H9 (cell line): ENCODE measurements at regions not wholly inside any gene's neighbourhood (a gene's known extent, or its start where the extent isn't known, plus 50 kb on each side); places are given as distances from the start of the nearest gene placed in this dataset.

Source experiments
- DNase-seq: peaks from one replicate; pipeline ENCODE4 v3.0.0-alpha.2; 2017
- H2AFZ ChIP-seq: one replicate; pipeline ENCODE4 v1.6.1; 2013; ENCODE audit warnings: mild to moderate bottlenecking, low read length, control low read depth, moderate library complexity
- H2AK5ac ChIP-seq: 2 replicates; pipeline ENCODE4 v1.6.1; 2013; ENCODE audit warnings: low read length, control low read depth, mixed read lengths; ENCODE audit not compliant: insufficient read length
- H2BK120ac ChIP-seq: one replicate; pipeline ENCODE4 v1.6.1; 2013; ENCODE audit warnings: low read depth, mild to moderate bottlenecking, low read length, control low read depth, inconsistent platforms; ENCODE audit not compliant: poor library complexity, severe bottlenecking
- H2BK12ac ChIP-seq: 2 replicates; pipeline ENCODE4 v1.6.1; 2013; ENCODE audit warnings: low read length, control low read depth, mixed read lengths, low read depth; ENCODE audit not compliant: insufficient read length
- H2BK15ac ChIP-seq: 2 replicates; pipeline ENCODE4 v1.6.1; 2013; ENCODE audit warnings: low read depth, low read length, control low read depth
- H2BK20ac ChIP-seq: one replicate; pipeline ENCODE4 v1.6.1; 2013; ENCODE audit warnings: low read depth, mild to moderate bottlenecking, low read length, control low read depth, inconsistent platforms; ENCODE audit not compliant: poor library complexity, severe bottlenecking
- H2BK5ac ChIP-seq: 2 replicates; pipeline ENCODE4 v1.6.1; 2013; ENCODE audit warnings: low read length, control low read depth, mixed read lengths; ENCODE audit not compliant: insufficient read length
- H3K14ac ChIP-seq: 2 replicates; pipeline ENCODE4 v1.6.1; 2013; ENCODE audit warnings: low read length, control low read depth; ENCODE audit not compliant: insufficient read depth
- H3K18ac ChIP-seq: 2 replicates; pipeline ENCODE4 v1.6.1; 2013; ENCODE audit warnings: low read depth, mild to moderate bottlenecking, mixed read lengths, low read length, control low read depth; ENCODE audit not compliant: insufficient read length
- H3K23ac ChIP-seq: 2 replicates; pipeline ENCODE4 v1.6.1; 2013; ENCODE audit warnings: low read length, control low read depth, mixed read lengths, low read depth; ENCODE audit not compliant: insufficient read length
- H3K23me2 ChIP-seq: 2 replicates; pipeline ENCODE4 v1.6.1; 2013; ENCODE audit warnings: low read depth, mild to moderate bottlenecking, mixed read lengths, low read length, control low read depth; ENCODE audit not compliant: insufficient read length, poor library complexity, severe bottlenecking
- H3K27ac ChIP-seq: 2 replicates; pipeline ENCODE4 v1.5.1; 2013; ENCODE audit warnings: low read length, control low read depth, mixed read lengths, low read depth; ENCODE audit not compliant: insufficient read length
- H3K27me3 ChIP-seq: 2 replicates; pipeline ENCODE4 v1.6.1; 2013; ENCODE audit warnings: low read length, control low read depth, inconsistent platforms; ENCODE audit not compliant: insufficient read depth
- H3K4ac ChIP-seq: 2 replicates; pipeline ENCODE4 v1.6.1; 2013; ENCODE audit warnings: low read depth, mild to moderate bottlenecking, control low read depth, inconsistent platforms, low read length, moderate library complexity
- H3K4me1 ChIP-seq: 2 replicates; pipeline ENCODE4 v1.6.1; 2013; ENCODE audit warnings: low read length, control low read depth, inconsistent platforms; ENCODE audit not compliant: insufficient read depth
- H3K4me2 ChIP-seq: 2 replicates; pipeline ENCODE4 v1.6.1; 2013; ENCODE audit warnings: low read length, control low read depth, mixed read lengths; ENCODE audit not compliant: insufficient read length, insufficient read depth
- H3K56ac ChIP-seq: 2 replicates; pipeline ENCODE4 v1.6.1; 2013; ENCODE audit warnings: low read depth, mild to moderate bottlenecking, mixed read lengths, low read length, control low read depth; ENCODE audit not compliant: insufficient read length
- H3K79me1 ChIP-seq: 2 replicates; pipeline ENCODE4 v1.6.1; 2013; ENCODE audit warnings: low read depth, mild to moderate bottlenecking, moderate library complexity, low read length, control low read depth, inconsistent platforms; ENCODE audit not compliant: insufficient read depth, poor library complexity, severe bottlenecking
- H3K79me2 ChIP-seq: 2 replicates; pipeline ENCODE4 v1.6.1; 2013; ENCODE audit warnings: low read length, control low read depth, inconsistent platforms; ENCODE audit not compliant: insufficient read depth
- H3K9ac ChIP-seq: 2 replicates; pipeline ENCODE4 v1.6.1; 2013; ENCODE audit warnings: low read length, control low read depth, mixed read lengths; ENCODE audit not compliant: insufficient read length; ENCODE audit errors: extremely low read depth
- H3K9me3 ChIP-seq: one replicate; pipeline ENCODE4 v1.6.1; 2013; ENCODE audit warnings: low read depth, low read length, inconsistent platforms; ENCODE audit not compliant: control insufficient read depth
- H3T11ph ChIP-seq: one replicate; pipeline ENCODE4 v1.6.1; 2013; ENCODE audit warnings: mild to moderate bottlenecking, low read length, control low read depth, inconsistent platforms
- H4K20me1 ChIP-seq: one replicate; pipeline ENCODE4 v1.6.1; 2013; ENCODE audit not compliant: control insufficient read depth, insufficient read length, insufficient read depth
- H4K5ac ChIP-seq: 2 replicates; pipeline ENCODE4 v1.6.1; 2013; ENCODE audit warnings: low read depth, mild to moderate bottlenecking, mixed read lengths, low read length, control low read depth; ENCODE audit not compliant: insufficient read length
- H4K8ac ChIP-seq: replicated peaks from 2 replicates; pipeline ENCODE4 v1.6.1; 2013; ENCODE audit warnings: low read length, control low read depth, mixed read lengths, low read depth; ENCODE audit not compliant: insufficient read length
- H4K91ac ChIP-seq: 2 replicates; pipeline ENCODE4 v1.6.1; 2013; ENCODE audit warnings: low read depth, mild to moderate bottlenecking, moderate library complexity, mixed read lengths, low read length, control low read depth; ENCODE audit not compliant: insufficient read length
- H3K27ac Mint-ChIP-seq, 3 experiments: 2 replicates in 2 of 3; 3 replicates in 1 of 3; pipeline ENCODE4 v1.8.0; 2020 to 2021; ENCODE audit warnings: mixed read lengths in 3 of 3, mild to moderate bottlenecking in 1 of 3, moderate library complexity in 1 of 3
- H3K27me3 Mint-ChIP-seq: 2 replicates; pipeline ENCODE4 v1.8.0; 2021; ENCODE audit warnings: low read depth, mild to moderate bottlenecking, moderate library complexity, mixed read lengths
- H3K36me3 Mint-ChIP-seq, 3 experiments: 2 replicates in 2 of 3; 3 replicates in 1 of 3; pipeline ENCODE4 v1.8.0; 2020 to 2021; ENCODE audit warnings: low read depth in 3 of 3, mixed read lengths in 3 of 3; ENCODE audit not compliant: insufficient read depth in 1 of 3
- H3K4me1 Mint-ChIP-seq, 2 experiments: 2 replicates each; pipeline ENCODE4 v1.8.0; 2020; ENCODE audit warnings: mixed read lengths in 2 of 2
- H3K4me3 Mint-ChIP-seq, 2 experiments: 2 replicates in 1 of 2; 3 replicates in 1 of 2; pipeline ENCODE4 v1.8.0; 2020 to 2021; ENCODE audit warnings: mild to moderate bottlenecking in 2 of 2, mixed read lengths in 2 of 2, moderate library complexity in 1 of 2
- H3K9me3 Mint-ChIP-seq, 2 experiments: 2 replicates in 1 of 2; 3 replicates in 1 of 2; pipeline ENCODE4 v1.8.0; 2020; ENCODE audit warnings: mild to moderate bottlenecking in 2 of 2, mixed read lengths in 2 of 2, moderate library complexity in 1 of 2
- WGBS: extraction: QIAGEN DNeasy Blood & Tissue Kit; methylation state at CpG from one replicate; pipeline ENCODE4 v1.1.7; 2013; ENCODE audit warnings: missing lambda C conversion rate, low lambda C conversion rate, mixed read lengths; ENCODE audit not compliant: insufficient read length; ENCODE audit errors: extremely low coverage; 5-methylcytosine and 5-hydroxymethylcytosine counted together
- TF ChIP-seq, protein P1 (sequence below): fragments of 200-600 bp; sonication (generic); conservative IDR thresholded peaks from 3 replicates; pipeline ENCODE4 v1.8.0; 2021; ENCODE audit warnings: antibody characterized with exemption, mild to moderate bottlenecking

DNA sequence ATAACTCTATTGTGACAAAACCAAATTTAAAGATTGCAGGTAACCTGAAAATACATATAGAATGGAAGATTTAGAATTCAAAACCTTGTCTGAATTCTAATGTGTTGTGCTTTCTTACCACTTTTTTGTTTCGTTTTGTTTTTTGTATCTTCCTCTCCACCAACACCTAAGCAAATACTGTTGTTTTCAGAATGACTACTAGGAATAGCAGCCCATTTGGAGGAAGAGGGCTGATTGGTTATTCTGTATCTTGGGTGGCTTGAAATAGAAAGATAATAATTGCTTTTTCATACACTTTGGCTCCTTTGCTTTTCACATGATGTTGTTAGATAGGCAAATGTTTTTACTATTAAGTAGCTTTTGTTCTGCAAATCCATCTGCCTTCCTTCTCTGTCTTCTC lies 61.0 kb upstream of the LRRC7 start:
- Mint-ChIP-seq H3K27me3 (no peaks in the 10 kb centered on the region), H3K4me3 (no peak overlapping the region), H3K36me3 (no peaks in the 10 kb centered on the region), H3K4me1 (no peaks in the 10 kb centered on the region; a peak in 1 of 4 replicates), H3K27ac (no peak overlapping the region), H3K9me3 (no peaks in the 10 kb centered on the region)
- Histone ChIP-seq H3K23ac (no peak overlapping the region), H3K79me1 (no peaks in the 10 kb centered on the region), H3K27me3 (no peaks in the 10 kb centered on the region), H3K4me2 (no peak overlapping the region), H4K91ac (no peak overlapping the region), H3K18ac (no peak overlapping the region), H4K8ac (no peak overlapping the region), H3K56ac (no peak overlapping the region), H4K5ac (no peak overlapping the region), H2BK15ac (no peak overlapping the region), H3K4ac (no peak overlapping the region), H3K23me2 (no peaks in the 10 kb centered on the region), H3K9ac (no peak overlapping the region), H3K14ac (no peak overlapping the region), H2BK120ac (no peak overlapping the region), H2AK5ac (no peak overlapping the region), H2AFZ (no peak overlapping the region), H3K79me2 (no peaks in the 10 kb centered on the region), H3K27ac (no peak overlapping the region), H4K20me1 (no peaks in the 10 kb centered on the region), H3K4me1 (no peaks in the 10 kb centered on the region; the same call in 1 of the 2 replicates), H2BK5ac (no peak overlapping the region), H2BK20ac (no peak overlapping the region), H3T11ph (no peak overlapping the region), H3K9me3 (no peaks in the 10 kb centered on the region), H2BK12ac (no peak overlapping the region)
- WGBS = no CpG with 5 or more reads among the region's 1 CpG
- TF ChIP-seq, protein P1, sequence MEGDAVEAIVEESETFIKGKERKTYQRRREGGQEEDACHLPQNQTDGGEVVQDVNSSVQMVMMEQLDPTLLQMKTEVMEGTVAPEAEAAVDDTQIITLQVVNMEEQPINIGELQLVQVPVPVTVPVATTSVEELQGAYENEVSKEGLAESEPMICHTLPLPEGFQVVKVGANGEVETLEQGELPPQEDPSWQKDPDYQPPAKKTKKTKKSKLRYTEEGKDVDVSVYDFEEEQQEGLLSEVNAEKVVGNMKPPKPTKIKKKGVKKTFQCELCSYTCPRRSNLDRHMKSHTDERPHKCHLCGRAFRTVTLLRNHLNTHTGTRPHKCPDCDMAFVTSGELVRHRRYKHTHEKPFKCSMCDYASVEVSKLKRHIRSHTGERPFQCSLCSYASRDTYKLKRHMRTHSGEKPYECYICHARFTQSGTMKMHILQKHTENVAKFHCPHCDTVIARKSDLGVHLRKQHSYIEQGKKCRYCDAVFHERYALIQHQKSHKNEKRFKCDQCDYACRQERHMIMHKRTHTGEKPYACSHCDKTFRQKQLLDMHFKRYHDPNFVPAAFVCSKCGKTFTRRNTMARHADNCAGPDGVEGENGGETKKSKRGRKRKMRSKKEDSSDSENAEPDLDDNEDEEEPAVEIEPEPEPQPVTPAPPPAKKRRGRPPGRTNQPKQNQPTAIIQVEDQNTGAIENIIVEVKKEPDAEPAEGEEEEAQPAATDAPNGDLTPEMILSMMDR = no peak
- no peak for DNase-seq
